ENCODE measurements at regions not wholly inside any gene's neighbourhood (a gene's known extent, or its start where the extent isn't known, plus 50 kb on each side); places are given as distances from the start of the nearest gene placed in this dataset.

- no peak for DNase-seq
These were observed 2567.7 kb upstream of the PCDH20 start for GRCh38 chr13:63983366-63983765.

- no peak for DNase-seq
These were observed 2564.3 kb upstream of the PCDH20 start for GRCh38 chr13:63979951-63980350.

- DNase-seq = no peak
These were observed 2556.7 kb upstream of the PCDH20 start for GRCh38 chr13:63972328-63972727.

DNA sequence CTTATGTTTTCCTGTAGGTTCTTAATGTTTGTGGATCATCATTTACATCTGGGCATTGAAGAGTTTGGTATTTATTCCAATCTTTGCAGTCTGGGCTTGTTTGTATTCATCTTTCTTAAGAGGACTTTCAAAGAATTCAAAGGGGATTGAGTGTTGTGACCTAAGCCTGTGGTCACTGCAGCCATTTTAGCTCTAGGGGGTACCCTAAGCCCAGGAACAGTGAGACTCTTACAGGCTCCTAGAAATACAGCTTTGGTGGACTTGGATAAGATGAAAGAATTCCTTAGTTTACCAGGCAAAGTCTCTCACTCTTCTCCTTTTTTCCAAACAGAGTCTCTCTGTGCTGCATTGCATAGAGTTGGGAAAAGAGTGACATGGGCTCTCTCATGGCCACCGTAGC, 2539.0 kb upstream of the PCDH20 start:
- DNase-seq = no peak

DNA sequence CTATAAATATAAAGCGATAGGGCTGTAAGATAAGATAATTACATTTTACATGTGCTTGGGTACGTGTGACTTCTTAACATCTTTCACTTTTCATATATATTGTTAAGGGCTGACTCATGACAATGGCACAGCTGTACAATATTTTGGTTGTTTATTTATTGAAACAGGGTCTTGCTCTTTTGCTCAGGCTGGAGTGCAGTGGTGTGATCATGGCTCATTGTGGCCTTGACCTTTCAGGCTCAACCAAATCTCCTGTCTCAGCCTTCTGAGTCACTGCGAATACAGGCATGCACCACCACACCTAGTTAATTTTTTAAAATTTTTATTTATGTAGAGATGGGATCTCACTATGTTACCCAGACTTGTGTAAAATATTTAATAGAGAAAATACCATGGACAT, 2532.4 kb upstream of the PCDH20 start:
- DNase-seq = no peak

GRCh38 chr13:63944911-63945310, 2529.3 kb upstream of the PCDH20 start:
- no peak for DNase-seq

DNA sequence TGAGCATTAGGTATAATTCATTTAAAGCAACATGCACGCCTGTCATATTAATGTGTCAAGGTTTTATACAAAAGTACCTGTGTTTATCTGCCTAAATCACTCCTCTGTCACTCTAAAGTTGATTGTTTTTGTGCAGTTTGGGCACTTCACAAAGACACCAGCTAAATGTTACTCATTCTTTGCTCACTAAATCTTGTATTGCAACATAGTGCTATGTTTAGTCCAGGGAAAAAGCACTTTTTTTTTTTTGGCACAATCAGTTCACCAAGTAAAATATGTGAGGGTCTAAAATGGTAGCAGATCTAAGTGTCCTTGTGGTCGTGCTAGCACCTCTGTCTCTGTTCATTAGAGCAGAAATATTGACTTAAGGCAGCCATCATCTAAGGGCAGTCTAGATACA, 2526.7 kb upstream of the PCDH20 start:
- no peak for DNase-seq

DNA sequence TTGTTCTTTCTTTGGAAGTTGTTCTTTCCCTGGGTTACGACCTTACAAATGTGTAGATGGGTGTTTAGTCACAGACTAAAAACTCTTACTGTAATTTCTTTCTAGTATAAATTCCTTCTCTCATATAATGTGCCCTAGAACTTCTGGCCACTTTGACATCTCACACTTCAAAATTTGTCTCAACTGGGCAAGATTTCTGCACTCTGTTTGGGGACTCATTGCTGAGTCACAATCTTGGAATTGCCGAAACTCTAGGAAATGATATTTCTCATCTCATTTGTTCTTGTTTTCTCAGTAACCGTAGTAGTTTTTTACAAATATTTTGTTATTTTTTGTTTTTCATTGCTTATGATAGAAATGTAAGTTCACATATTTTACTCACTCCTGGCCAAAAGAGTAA, 2523.2 kb upstream of the PCDH20 start:
- no peak for DNase-seq

- DNase-seq = no peak
These were observed 2494.9 kb upstream of the PCDH20 start for GRCh38 chr13:63910511-63910910.

DNA sequence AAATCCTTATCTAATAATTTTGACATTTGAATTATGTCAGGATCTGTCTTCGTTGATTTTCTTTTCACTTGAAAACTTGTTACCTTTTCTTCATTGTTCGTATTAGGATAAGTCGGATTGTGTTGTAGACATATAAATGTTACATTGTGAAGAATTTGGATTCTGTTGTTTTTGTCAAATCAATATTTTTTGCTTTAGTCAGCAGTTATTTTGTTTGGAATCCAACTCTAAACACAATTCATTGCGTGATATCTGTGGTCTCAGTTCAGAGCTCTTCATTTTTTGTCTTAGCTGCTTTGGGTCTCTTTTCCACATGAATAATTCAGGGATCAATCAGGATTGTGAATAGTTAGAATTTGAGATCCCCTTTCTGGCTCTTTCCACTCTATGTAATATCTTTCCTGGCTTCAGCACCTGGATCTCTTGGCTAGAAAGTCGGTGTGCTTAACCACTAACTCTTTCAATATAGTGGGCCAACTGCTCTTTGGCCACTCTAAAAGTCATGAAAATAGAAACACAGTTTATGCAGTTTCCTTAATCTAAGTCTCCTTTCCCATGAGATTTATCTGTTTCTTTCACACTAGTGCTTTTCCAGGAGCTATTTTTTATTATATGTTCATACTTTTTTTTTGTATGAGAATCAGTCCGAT, 2494.2 kb upstream of the PCDH20 start:
- DNase-seq = no peak

GRCh38 chr13:63902141-63902540, 2486.5 kb upstream of the PCDH20 start:
- no peak for DNase-seq

- DNase-seq = no peak
These were observed 2486.0 kb upstream of the PCDH20 start for GRCh38 chr13:63901630-63902029.

GRCh38 chr13:63900406-63900805, 2484.8 kb upstream of the PCDH20 start:
- no peak for DNase-seq

DNA sequence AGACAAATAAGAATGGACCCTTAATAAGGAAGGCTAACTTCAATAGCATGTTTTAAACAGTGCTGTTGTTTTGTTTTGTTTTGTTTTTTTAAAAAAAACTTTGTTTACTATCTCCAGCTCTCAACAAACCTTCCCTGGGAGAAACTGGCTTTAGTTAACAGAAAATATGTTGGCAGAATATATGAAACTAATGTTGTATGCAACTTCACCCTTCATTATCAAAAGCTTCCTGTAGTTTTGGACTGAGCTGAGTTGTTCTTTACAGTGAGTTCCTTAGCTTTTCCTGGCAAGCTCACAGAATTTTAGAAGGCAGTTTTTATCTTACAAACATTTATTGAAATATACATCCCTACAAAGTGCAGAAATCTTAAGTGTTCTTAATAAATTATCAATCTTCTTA, 2480.7 kb upstream of the PCDH20 start:
- no peak for DNase-seq

DNA sequence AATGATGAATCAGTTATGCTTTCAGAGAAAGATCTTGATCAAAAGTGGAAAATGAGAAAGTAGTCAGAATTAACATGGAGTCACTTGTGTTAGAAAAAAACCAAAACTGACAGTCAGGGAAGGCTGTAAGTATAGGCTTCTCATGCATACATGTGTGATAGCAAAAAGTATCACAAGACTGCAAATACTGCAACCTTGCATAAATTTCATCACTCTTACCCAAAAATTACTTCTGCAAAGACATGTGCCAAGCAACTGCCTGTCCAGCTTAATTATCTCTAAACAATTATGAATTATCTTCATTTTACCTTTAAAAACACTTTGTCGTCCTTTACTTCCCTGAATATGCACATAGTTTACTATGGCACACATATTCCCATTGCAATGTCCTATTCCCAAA, 2466.4 kb upstream of the PCDH20 start:
- DNase-seq = no peak

DNA sequence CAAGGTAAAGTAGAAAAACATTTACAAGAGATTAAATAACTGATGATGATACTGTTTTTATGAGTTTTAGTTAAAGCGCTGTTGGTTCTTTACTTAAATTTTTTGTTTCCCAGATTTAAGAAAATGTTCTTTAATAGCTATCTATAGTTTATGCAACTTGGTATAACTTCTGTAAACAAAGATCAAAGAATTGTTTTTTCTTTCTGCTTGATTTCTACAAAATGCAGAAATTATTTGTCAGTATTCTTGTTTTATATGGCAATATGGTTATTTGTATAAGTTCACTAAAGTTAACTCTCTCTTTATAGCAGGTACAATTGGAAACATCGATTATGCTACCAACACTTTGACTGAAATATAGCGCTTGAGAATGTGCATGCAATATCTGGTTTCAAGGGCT, 2465.1 kb upstream of the PCDH20 start:
- no peak for DNase-seq

DNA sequence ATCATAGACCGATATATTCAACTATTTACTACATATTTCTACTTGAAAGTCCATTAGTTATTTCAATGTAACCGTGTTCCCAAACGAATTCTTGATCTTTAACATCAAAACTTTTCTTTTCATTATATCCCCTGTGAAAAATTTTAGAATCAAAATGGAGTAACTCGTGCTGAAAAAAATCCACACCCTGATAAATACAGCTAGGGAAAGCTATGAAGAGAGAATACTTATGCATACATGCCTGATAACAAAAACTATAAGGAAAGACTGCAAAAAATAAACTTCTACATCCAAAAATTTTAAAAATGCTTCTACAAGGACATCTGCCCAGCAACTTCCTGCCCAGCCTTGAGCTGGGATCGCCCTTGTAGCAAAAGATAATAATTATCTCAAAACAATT, 2458.3 kb upstream of the PCDH20 start:
- no peak for DNase-seq

- no peak for DNase-seq
These were observed 2448.7 kb upstream of the PCDH20 start for GRCh38 chr13:63864171-63864902.

- DNase-seq = no peak
These were observed 2439.9 kb upstream of the PCDH20 start for GRCh38 chr13:63855457-63856118.

DNA sequence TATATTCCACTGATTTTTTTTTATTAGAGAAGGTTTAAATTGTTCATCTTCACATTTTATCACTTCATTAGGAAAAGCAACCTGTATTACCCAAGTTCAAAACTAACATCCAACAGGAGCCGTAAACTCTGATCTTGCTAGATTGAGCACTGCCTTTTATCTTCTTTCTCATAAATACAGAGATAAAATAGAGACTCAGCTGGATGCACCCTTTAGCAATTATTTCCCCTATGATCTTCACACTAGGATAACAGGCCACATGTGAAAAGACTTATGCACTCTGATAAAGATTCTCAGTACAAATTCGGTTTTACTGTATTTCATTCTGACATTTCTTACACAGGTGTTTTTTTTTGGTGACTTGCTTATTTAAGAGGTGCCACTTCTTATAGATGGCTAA, 2438.2 kb upstream of the PCDH20 start:
- no peak for DNase-seq

DNA sequence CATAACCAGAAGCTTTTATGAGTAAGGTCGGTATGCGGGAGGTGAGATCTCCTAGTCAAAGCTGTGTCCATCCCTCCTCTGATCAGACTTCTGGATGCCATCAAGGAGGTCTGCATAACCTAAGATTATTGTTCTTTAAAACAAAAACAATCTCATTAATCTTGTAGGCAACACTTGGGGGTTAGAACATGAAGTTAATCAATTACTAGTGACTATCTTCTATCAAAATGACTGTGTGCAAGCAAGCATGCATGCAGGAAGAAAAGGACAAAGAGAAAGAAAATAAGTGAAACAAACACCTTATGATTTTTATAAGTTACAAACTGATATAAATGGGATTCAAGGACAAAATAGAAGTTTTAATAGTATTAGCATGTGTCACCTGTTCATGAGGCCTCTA, 2435.9 kb upstream of the PCDH20 start:
- no peak for DNase-seq

DNA sequence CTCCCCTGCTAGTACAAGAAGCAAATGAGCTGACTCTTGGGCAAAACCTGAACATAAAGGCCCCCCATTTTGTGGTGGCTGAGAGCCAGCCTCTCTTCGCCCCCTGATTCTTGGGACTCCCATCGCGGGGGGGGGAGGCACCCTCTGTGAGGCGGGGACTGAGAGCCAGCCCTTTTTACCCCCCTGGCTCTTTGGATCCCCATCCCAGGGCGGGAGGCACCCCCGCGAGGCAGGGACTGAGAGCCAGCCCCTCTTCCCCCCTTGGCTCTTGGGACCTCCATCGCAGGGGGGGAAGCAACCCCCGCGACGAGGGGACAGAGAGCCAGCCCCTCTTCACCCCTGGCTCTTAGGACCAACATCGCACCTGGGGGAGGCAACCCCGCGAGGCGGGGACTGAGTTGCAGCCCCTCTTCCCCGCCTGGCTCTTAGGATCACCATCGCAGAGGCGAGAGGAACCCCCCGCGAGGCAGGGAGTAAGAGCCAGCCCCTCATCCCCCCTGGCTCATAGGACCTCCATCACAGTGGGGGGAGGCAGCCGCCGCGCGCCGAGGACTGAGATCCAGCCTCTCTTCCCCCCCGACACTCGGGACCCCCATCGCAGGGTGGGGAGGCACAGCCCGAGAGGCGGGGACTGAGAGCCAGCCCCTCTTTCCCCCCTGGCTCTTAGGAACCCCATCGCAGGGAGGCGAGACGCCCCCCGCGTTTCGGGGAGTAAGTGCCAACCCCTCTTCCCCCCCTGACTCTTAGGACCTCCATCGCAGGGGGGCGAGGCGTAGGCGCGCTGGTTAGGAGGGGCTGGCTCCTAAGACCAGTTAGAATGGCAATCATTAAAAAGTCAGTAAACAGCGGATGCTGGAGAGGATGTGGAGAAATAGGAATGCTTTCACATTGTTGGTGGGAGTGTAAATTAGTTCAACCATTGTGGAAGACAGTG, 2428.4 kb upstream of the PCDH20 start:
- no peak for DNase-seq

GRCh38 chr13:63842102-63842501, 2426.5 kb upstream of the PCDH20 start:
- no peak for DNase-seq

Measured in NCI-H1436 (cell line).